GM19438 (cell line): ENCODE measurements at regions not wholly inside any gene's neighbourhood (a gene's known extent, or its start where the extent isn't known, plus 50 kb on each side); places are given as distances from the start of the nearest gene placed in this dataset.
"Not testable (repeated sequence)": the region's sequence is repeated elsewhere in the genome, so short reads cannot be mapped to it uniquely, and the experiment has no call there.

Experiments used
- ATAC-seq: cut with Tn5 transposase; IDR thresholded peaks from one replicate; pipeline ENCODE4 v1.9.1; 2021; ENCODE audit warnings: low read depth; ENCODE audit not compliant: unreplicated experiment

DNA sequence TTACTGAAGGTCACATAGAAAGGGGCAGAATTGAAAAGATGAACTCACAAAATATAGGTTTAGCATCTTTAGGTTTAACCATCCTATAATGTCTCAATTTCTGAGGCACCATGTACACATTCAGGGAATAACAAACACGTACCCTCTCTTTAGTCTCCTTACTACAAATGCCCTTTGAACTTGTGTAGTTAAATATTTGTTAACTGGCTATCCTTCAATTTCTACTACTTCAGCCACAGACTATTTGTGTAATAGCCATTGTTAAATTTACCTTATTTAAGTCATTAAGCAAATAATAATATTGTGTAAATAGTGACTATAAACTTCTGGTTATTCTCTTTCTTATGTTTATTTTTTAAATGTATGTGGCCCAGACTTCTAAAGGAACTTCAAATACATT is 600.5 kb downstream of the KCNT2 start:
- no peak for ATAC-seq

- ATAC-seq: no peak
Measured at GRCh38 chr1:196005426-196005825, 602.8 kb downstream of the KCNT2 start.

GRCh38 chr1:196004388-196004787 is 603.9 kb downstream of the KCNT2 start:
- ATAC-seq: not testable (repeated sequence)

- no peak for ATAC-seq
Measured at GRCh38 chr1:196002906-196003305, 605.3 kb downstream of the KCNT2 start.

DNA sequence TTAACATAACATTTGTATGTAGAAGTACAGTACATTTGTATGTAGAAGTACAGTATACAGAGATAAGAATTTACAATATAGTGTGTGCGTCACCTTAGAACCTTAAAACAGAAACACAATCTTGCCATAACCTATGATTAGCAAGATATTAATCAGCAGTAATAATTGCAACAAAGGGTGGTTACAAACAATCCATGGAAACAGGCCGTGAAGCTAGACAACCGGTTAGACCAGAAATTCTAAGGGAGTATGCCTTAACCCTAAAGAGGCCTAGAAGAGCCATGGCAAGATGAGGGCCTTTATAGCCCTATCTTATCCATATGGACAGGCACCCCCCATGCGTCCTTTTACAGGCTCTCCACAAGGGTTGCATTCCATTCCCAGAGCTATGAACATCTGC is 605.9 kb downstream of the KCNT2 start:
- not testable (repeated sequence) for ATAC-seq

DNA sequence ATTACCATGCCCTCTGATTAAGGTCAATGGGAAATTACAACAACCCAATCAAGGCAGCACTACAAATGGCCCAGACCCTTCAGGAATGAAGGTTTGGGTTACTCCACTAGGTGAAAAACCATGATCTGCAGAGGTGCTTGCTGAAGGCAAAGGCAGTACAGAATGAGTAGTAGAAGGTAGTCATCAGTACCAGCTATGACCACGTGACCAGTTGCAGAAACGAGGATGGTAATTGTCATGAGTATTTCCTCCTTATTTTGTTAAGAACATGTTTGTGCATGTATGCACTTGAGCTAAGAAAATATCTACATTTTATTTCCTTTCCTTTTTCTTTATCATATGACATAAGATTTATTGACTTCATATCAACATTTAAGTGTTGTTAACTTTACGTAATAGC is 607.1 kb downstream of the KCNT2 start:
- no peak for ATAC-seq

DNA sequence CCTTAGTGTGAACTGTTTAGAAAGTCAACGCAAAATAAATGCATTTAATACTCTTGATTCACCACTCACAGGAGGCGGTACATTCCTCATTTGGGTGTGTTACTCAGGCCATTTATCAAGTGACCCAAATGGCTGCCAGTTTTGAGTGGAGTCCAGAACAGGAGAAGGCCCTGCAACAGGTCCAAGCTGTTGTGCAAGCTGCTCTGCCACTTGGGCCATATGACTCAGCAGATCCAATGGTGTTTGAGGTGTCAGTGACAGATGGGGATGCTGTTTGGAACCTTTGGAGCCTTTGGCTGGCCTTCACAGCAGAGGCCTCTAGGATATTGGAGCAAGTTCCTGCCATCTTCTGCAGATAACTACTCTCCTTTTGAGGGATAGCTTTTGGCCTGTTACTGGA is 609.2 kb downstream of the KCNT2 start:
- no peak for ATAC-seq

DNA sequence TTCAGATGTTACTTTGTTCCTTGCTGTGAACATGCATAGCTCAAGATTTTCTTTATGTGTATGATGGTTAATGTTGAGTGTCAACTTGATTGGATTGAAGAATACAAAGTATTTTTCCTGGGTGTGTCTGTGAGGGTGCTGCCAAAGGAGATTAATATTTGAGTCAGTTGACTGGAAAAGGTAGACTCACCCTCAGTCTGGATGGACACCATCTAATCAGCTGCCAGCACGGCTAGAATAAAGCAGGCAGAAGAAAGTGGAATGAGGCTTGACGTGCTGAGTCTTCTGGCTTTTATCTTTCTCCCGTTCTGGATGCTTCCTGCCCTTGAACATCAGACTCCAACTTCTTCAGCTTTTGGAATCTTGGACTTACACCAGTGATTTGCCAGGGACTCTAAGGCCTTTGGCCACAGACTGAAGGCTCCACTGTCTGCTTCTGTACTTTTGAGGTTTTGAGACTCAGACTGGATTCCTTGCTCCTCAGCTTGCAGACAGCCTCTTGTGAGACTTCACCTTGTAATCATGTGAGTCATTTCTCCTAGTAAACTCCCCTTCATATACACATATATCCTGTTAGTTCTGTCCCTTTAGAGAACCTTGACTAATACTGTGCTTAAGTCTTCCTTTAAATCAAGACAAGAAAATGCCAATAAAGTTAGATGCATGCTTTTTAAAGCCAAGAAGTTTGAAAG is 626.6 kb downstream of the KCNT2 start:
- ATAC-seq: no peak

DNA sequence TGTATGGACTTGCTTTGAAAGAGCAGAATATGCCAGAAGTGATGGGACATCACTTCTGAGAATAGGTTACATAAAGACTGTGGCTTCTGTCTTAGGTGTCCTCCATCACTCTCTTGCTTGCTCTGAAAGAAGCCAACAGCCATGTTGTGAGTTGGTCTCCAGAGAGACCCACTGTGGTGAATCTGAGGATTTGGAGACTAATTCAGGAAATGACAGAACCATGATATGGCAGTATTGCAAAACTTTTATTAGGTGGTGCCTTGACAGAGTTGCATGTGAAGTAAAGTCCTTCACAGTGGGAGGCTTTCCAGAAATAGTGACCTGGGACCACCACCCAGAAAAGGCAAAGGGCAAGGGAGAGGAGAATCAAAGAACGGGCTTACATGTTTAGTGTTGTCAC is 628.6 kb downstream of the KCNT2 start:
- ATAC-seq: no peak

- no peak for ATAC-seq
Measured at GRCh38 chr1:195973311-195973904, 634.8 kb downstream of the KCNT2 start.

- ATAC-seq: no peak
Measured at GRCh38 chr1:195971589-195971988, 636.7 kb downstream of the KCNT2 start.

- no peak for ATAC-seq
Measured at GRCh38 chr1:195970209-195970608, 638.0 kb downstream of the KCNT2 start.

- no peak for ATAC-seq
Measured at GRCh38 chr1:195965475-195965874, 642.8 kb downstream of the KCNT2 start.

- ATAC-seq: no peak
Measured at GRCh38 chr1:195965036-195965435, 643.2 kb downstream of the KCNT2 start.

DNA sequence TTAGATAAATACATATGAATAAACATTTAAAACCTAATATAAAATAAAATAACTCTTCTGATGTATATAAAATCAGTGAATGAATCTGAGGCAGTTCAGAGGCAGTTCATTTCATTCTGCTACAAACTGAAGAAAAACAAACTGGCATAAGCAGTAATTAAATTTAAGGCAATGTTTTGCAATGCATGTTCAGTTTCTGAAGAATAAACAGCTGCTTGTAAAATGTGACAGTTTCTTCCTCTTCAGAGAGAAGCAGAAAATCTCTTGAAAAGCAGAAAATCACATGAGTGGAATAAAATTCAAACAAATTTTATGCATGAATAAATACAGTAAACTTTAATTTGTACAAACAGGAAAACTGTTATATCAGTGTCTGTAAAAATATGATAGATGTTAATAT is 643.7 kb downstream of the KCNT2 start:
- no peak for ATAC-seq

DNA sequence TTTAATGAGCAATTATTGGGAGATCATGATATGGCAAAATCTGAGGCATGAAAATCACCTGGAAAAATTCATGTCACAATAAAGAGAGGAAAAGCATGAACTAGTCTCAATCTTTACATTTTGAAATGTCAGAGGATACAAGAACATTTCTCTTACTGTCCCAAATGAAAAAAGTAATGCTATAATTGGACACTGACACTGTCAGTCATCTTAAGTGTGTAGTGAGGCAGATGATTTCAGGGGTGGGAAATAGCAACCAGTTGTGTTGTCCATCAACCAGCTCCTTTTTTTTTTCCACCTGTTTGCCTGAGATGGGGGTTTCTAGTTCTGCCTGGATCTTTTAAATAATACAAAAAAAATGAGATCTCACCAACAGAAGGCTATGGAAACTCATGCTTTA is 646.2 kb downstream of the KCNT2 start:
- ATAC-seq: no peak

DNA sequence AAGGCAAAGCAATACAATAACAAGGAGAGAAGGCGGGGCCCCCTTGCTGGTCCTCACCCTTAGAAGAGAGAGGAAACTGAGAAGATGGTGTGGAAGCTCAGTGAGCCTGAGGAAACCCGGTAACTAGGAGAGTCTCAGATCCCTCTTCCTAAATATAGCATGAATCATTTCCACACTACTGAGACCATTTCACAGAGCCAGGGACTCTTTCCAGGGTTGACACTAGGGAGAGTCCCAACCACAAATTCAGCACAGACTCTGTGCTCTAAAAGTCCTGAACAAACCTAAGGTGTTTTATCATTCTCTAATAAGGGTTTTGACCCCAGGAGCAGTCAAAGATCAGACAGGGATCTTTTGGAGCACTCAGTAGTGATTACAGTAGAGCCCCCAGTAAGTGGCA is 647.7 kb downstream of the KCNT2 start:
- ATAC-seq: no peak

GRCh38 chr1:195958131-195958530 is 650.1 kb downstream of the KCNT2 start:
- ATAC-seq: no peak

DNA sequence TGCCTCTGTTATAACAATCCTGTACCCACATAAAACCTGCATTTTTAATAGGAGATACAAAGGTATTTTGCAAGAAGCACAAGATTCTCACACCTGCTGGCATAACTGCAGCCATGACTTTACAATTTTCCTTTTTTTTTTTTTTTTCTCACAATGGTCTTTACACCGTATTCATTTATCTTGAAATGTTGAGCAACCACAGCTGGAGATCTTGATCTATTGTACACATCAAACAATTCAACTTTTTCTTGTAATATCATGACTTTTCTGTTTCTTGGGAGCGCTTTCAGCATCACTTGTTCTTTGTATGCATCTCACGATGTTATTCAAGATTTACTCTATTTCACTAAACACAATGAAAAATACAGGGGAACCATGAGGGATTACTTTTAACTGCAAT is 651.4 kb downstream of the KCNT2 start:
- ATAC-seq: no peak

DNA sequence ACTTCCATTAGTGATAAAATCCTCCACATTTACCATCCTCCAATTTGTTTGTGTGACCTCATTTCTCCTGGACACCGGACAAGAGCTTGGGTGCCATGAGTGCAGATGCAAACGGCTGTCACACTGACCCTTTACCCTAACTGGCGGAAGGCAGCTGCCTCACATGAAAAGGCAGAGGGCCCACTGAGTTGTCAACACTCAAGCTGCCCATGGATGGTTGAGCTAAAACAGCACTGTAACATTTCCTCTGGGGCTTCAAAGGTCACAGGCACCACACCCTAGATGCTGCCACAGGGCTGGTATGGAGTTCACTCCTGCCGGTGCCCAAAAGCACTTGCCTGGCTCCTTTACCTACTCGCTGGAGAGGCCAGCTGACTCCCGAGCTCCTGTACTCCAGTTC is 653.4 kb downstream of the KCNT2 start:
- ATAC-seq: no peak

GRCh38 chr1:195951313-195951712 is 656.9 kb downstream of the KCNT2 start:
- no peak for ATAC-seq

DNA sequence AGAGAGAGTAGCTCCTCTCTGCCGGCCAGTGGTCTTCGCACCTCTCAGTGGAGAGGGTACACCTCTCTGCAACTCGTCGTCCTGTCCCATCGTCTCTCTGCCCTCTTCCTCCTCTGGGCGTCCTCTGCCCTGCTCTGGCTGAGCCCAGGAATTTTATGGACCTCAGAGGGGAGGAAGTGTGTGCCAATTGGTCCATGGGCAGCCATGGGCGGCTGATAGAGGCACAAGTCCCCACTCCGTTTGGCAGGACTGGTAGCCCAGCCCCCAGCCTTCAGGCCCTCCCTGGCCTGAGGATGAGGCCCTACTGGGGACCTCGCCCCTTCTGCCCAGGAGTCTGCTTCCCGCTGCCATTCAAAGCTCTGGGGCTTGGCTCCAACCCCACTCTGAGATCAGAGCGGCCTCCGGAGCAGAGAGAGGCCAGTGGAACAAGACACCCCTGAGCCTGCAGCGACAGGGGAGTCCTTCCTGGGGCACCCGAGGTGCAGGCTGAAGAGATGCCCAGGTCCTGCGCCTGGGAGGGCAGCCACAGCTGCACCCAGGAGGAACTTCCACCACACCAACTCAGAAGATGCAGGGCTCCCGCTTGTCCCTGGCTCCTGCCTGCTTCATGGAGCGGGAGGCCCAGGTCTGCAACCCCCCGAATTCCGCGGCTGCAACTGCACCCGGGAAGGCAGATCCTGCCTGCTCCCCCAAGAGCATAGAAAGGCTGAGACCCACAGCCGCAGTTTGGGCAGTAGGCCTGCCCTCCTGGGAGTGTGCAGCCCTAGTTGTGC is 659.9 kb downstream of the KCNT2 start:
- no peak for ATAC-seq
